H1 (cell line): ENCODE measurements at regions not wholly inside any gene's neighbourhood (a gene's known extent, or its start where the extent isn't known, plus 50 kb on each side); places are given as distances from the start of the nearest gene placed in this dataset.

Experiments used
- CTCF ChIA-PET: fragments of 300-600 bp; sonication (Branson Sonifier 250); formaldehyde crosslinking; loops from one replicate; lab custom pipeline; 2021; ENCODE audit not compliant: partially characterized antibody; lab: Charles Lee
- POLR2A ChIA-PET: fragments of 300-600 bp; sonication (Branson Sonifier 250); formaldehyde crosslinking; loops from one replicate; lab custom pipeline; 2021; ENCODE audit warnings: inconsistent platforms; ENCODE audit not compliant: partially characterized antibody; lab: Charles Lee
- DNase-seq, 2 experiments: peaks; one replicate each; pipeline versions ENCODE4 v3.0.0 to v3.0.0-alpha.2; 2010 to 2022; ENCODE audit warnings: low spot score in 2 of 2, low read depth in 1 of 2, mixed read lengths in 1 of 2
- FAIRE-seq: peaks from 2 replicates; lab custom pipeline; 2011; peaks lifted over from hg19 to GRCh38; lab: Jason Lieb, UNC
- H2AFZ ChIP-seq: 2 replicates; pipeline ENCODE4 v1.8.1; 2012; ENCODE audit warnings: low read length, inconsistent platforms
- H2AK5ac ChIP-seq: 2 replicates; pipeline ENCODE4 v1.6.1; 2013; ENCODE audit warnings: low read depth, low read length
- H2BK120ac ChIP-seq: replicated peaks from 2 replicates; pipeline ENCODE3; 2013; ENCODE audit warnings: low read depth, low read length, inconsistent platforms
- H2BK12ac ChIP-seq: 2 replicates; pipeline ENCODE4 v1.6.1; 2013; ENCODE audit warnings: low read depth, low read length
- H2BK15ac ChIP-seq: 2 replicates; pipeline ENCODE4 v1.6.1; 2013; ENCODE audit warnings: low read length
- H2BK20ac ChIP-seq: 2 replicates; pipeline ENCODE4 v1.6.1; 2013; ENCODE audit warnings: low read length
- H2BK5ac ChIP-seq: 2 replicates; pipeline ENCODE4 v1.6.1; 2013; ENCODE audit warnings: low read depth, low read length
- H3K14ac ChIP-seq: 2 replicates; pipeline ENCODE4 v1.6.1; 2013; ENCODE audit warnings: inconsistent platforms; ENCODE audit not compliant: insufficient read length
- H3K18ac ChIP-seq: 2 replicates; pipeline ENCODE4 v1.6.1; 2013; ENCODE audit warnings: low read length; ENCODE audit errors: extremely low read depth
- H3K23ac ChIP-seq: 2 replicates; pipeline ENCODE4 v1.6.1; 2013; ENCODE audit warnings: inconsistent platforms; ENCODE audit not compliant: insufficient read length
- H3K23me2 ChIP-seq: 2 replicates; pipeline ENCODE4 v1.6.1; 2013; ENCODE audit warnings: low read depth, low read length
- H3K27ac ChIP-seq: 2 replicates; pipeline ENCODE4 v1.6.1; 2011; ENCODE audit warnings: low read depth, low read length, inconsistent platforms
- H3K27me3 ChIP-seq, 4 experiments: replicated peaks in 1 of 4; 1 replicate in 1 of 4; 2 replicates in 3 of 4; pipeline versions ENCODE4 v1.6.1 to v1.8.1; 2011 to 2013; ENCODE audit warnings: low read length in 3 of 4, mild to moderate bottlenecking in 3 of 4, inconsistent platforms in 2 of 4, mixed read lengths in 2 of 4, moderate library complexity in 1 of 4; ENCODE audit not compliant: control insufficient read depth in 3 of 4, insufficient read depth in 3 of 4; ENCODE audit errors: extremely low read depth in 1 of 4
- H3K36me3 ChIP-seq, 4 experiments: 2 replicates each; pipeline versions ENCODE4 v1.6.1 to v1.8.1; 2011 to 2013; ENCODE audit warnings: mild to moderate bottlenecking in 4 of 4, low read length in 3 of 4, moderate library complexity in 2 of 4, control low read depth in 1 of 4, inconsistent platforms in 1 of 4; ENCODE audit not compliant: insufficient read depth in 4 of 4, control insufficient read depth in 2 of 4
- H3K4ac ChIP-seq: replicated peaks from 2 replicates; pipeline ENCODE3; 2013; ENCODE audit warnings: low read length, low read depth, mixed read lengths, inconsistent platforms; ENCODE audit not compliant: insufficient read length
- H3K4me1 ChIP-seq, 4 experiments: replicated peaks in 1 of 4; 1 replicate in 1 of 4; 2 replicates in 3 of 4; pipeline versions ENCODE4 v1.6.1 to v1.8.1; 2011 to 2013; ENCODE audit warnings: low read length in 3 of 4, inconsistent platforms in 2 of 4, mixed read lengths in 1 of 4; ENCODE audit not compliant: insufficient read depth in 4 of 4, control insufficient read depth in 3 of 4
- H3K4me2 ChIP-seq, 2 experiments: 2 replicates each; pipeline versions ENCODE4 v1.6.1 to v1.8.1; 2011 to 2013; ENCODE audit warnings: low read depth in 2 of 2, low read length in 2 of 2, control low read depth in 1 of 2, inconsistent platforms in 1 of 2, mild to moderate bottlenecking in 1 of 2; ENCODE audit not compliant: insufficient read depth in 1 of 2
- H3K4me3 ChIP-seq, 4 experiments: fragments of 200-600, 300-600 bp in 1 of 4; sonication (generic), shearing (Covaris generic), sonication (Bioruptor Twin) in 1 of 4; 2 replicates each; pipeline versions ENCODE4 v1.5.1 to v1.8.1; 2011 to 2016; ENCODE audit warnings: low read length in 4 of 4, low read depth in 3 of 4, control low read depth in 2 of 4, inconsistent platforms in 2 of 4, mild to moderate bottlenecking in 2 of 4, mixed read lengths in 1 of 4, moderate library complexity in 1 of 4; ENCODE audit not compliant: insufficient read depth in 2 of 4; ENCODE audit errors: extremely low read depth in 1 of 4
- H3K56ac ChIP-seq: replicated peaks from 2 replicates; pipeline ENCODE3; 2013; ENCODE audit warnings: low read depth, mild to moderate bottlenecking, mixed read lengths, low read length, inconsistent platforms; ENCODE audit not compliant: insufficient read length
- H3K79me1 ChIP-seq: 2 replicates; pipeline ENCODE4 v1.6.1; 2013; ENCODE audit warnings: low read depth, low read length, control low read depth
- H3K79me2 ChIP-seq, 2 experiments: 2 replicates each; pipeline versions ENCODE4 v1.6.1 to v1.8.1; 2012 to 2013; ENCODE audit warnings: low read length in 2 of 2, mild to moderate bottlenecking in 2 of 2, inconsistent platforms in 1 of 2; ENCODE audit not compliant: insufficient read depth in 2 of 2, control insufficient read depth in 1 of 2
- H3K9ac ChIP-seq, 4 experiments: replicated peaks in 1 of 4; 1 replicate in 1 of 4; 2 replicates in 3 of 4; pipeline versions ENCODE4 v1.6.1 to v1.8.1; 2011 to 2013; ENCODE audit warnings: low read depth in 3 of 4, low read length in 3 of 4, control low read depth in 2 of 4, mild to moderate bottlenecking in 2 of 4, moderate library complexity in 2 of 4, inconsistent platforms in 1 of 4; ENCODE audit errors: extremely low read depth in 1 of 4
- H3K9me3 ChIP-seq, 2 experiments: 2 replicates each; pipeline versions ENCODE4 v1.6.1 to v1.8.1; 2012 to 2013; ENCODE audit warnings: mild to moderate bottlenecking in 2 of 2, moderate library complexity in 2 of 2, control low read depth in 1 of 2, inconsistent platforms in 1 of 2, low read depth in 1 of 2, low read length in 1 of 2, mixed read lengths in 1 of 2; ENCODE audit not compliant: insufficient read depth in 2 of 2
- H4K20me1 ChIP-seq, 2 experiments: replicated peaks in 1 of 2; 2 replicates each; pipeline versions ENCODE3 to v1.8.1; 2011 to 2013; ENCODE audit warnings: inconsistent platforms in 2 of 2, low read length in 2 of 2, mild to moderate bottlenecking in 1 of 2; ENCODE audit not compliant: insufficient read depth in 2 of 2, control insufficient read depth in 1 of 2
- H4K5ac ChIP-seq: 2 replicates; pipeline ENCODE4 v1.6.1; 2013; ENCODE audit warnings: low read length, low read depth, mixed read lengths, inconsistent platforms; ENCODE audit not compliant: insufficient read length
- H4K8ac ChIP-seq: 2 replicates; pipeline ENCODE4 v1.8.0; 2013; ENCODE audit warnings: mild to moderate bottlenecking, moderate library complexity, low read length, inconsistent platforms; ENCODE audit not compliant: insufficient read depth; ENCODE audit errors: extremely low read depth
- H4K91ac ChIP-seq: replicated peaks from 2 replicates; pipeline ENCODE3; 2013; ENCODE audit warnings: low read length, mixed read lengths, inconsistent platforms; ENCODE audit not compliant: insufficient read length
- CBX8 ChIP-seq: fragments of 300-800, 300-1000 bp; sonication (generic); IDR thresholded peaks from 2 replicates; pipeline ENCODE4 v1.7.1; 2016; ENCODE audit warnings: low read depth, low read length, borderline replicate concordance
- CEBPB ChIP-seq: IDR thresholded peaks from 2 replicates; pipeline ENCODE4 v1.6.1; 2012; ENCODE audit warnings: low read depth, low read length
- CTBP2 ChIP-seq: IDR thresholded peaks from 2 replicates; pipeline ENCODE4 v1.7.0; 2011; ENCODE audit warnings: borderline replicate concordance, mild to moderate bottlenecking, moderate library complexity, mixed read lengths, low read length; ENCODE audit not compliant: insufficient read depth, insufficient read length
- EGR1 ChIP-seq: IDR thresholded peaks from 2 replicates; pipeline ENCODE4 v1.6.1; 2011; ENCODE audit warnings: low read depth, low read length, borderline replicate concordance
- EP300 ChIP-seq, 2 experiments: IDR thresholded peaks; 1 replicate in 1 of 2; 2 replicates in 1 of 2; pipeline ENCODE4 v1.6.1; 2011 to 2012; ENCODE audit warnings: low read depth in 2 of 2, low read length in 2 of 2, mild to moderate bottlenecking in 2 of 2, borderline replicate concordance in 1 of 2, inconsistent platforms in 1 of 2, moderate library complexity in 1 of 2
- EZH2 ChIP-seq: fragments of 200-600 bp; sonication (generic); IDR thresholded peaks from 2 replicates; pipeline ENCODE4 v1.7.1; 2012; ENCODE audit warnings: low read depth, mild to moderate bottlenecking, moderate library complexity, low read length, inconsistent platforms; ENCODE audit not compliant: severe bottlenecking
- HDAC2 ChIP-seq, 2 experiments: fragments of 300-600 bp in 1 of 2; sonication (generic) in 1 of 2; IDR thresholded peaks; 2 replicates each; pipeline ENCODE4 v1.6.1; 2011 to 2012; ENCODE audit warnings: low read depth in 2 of 2, low read length in 2 of 2, mild to moderate bottlenecking in 2 of 2, moderate library complexity in 2 of 2, borderline replicate concordance in 1 of 2, inconsistent platforms in 1 of 2
- NRF1 ChIP-seq: IDR thresholded peaks from 2 replicates; pipeline ENCODE4 v1.6.1; 2011; ENCODE audit warnings: mild to moderate bottlenecking, low read depth, low read length, improper control_type of control experiment
- RNF2 ChIP-seq: fragments of 200-900, 300-1000 bp; sonication (generic); IDR thresholded peaks from 2 replicates; pipeline ENCODE4 v1.7.1; 2016; ENCODE audit warnings: borderline replicate concordance, low read depth, mild to moderate bottlenecking, antibody characterized with exemption, low read length; ENCODE audit not compliant: poor library complexity, severe bottlenecking; ENCODE audit errors: missing control alignments
- SIN3A ChIP-seq, 2 experiments: IDR thresholded peaks in 1 of 2; conservative IDR thresholded peaks in 1 of 2; 2 replicates each; pipeline ENCODE4 v1.6.1; 2011 to 2012; ENCODE audit warnings: low read length in 2 of 2, improper control_type of control experiment in 1 of 2, low read depth in 1 of 2, mild to moderate bottlenecking in 1 of 2
- YY1 ChIP-seq: IDR thresholded peaks from 2 replicates; pipeline ENCODE4 v1.6.1; 2011; ENCODE audit warnings: low read depth, mild to moderate bottlenecking, low read length
- WGBS, 2 experiments: shearing (Covaris generic) in 1 of 2; methylation state at CpG; one replicate each; pipeline versions ENCODE4 v1.1.6 to v1.1.7; 2013 to 2015; ENCODE audit warnings: low lambda C conversion rate in 2 of 2, mixed read lengths in 2 of 2, inconsistent platforms in 1 of 2, low coverage in 1 of 2, missing lambda C conversion rate in 1 of 2; ENCODE audit not compliant: insufficient replicate concordance in 2 of 2, insufficient coverage in 1 of 2, insufficient read length in 1 of 2; ENCODE audit errors: extremely low coverage in 1 of 2, missing lambda C conversion rate in 1 of 2; 5-methylcytosine and 5-hydroxymethylcytosine counted together

- Histone ChIP-seq H2BK5ac (no peak overlapping the region), H4K91ac (no peak overlapping the region), H3K79me2 (no peaks in the 10 kb centered on the region), H3K4ac (no peak overlapping the region), H3K79me1 (no peaks in the 10 kb centered on the region), H4K8ac (no peak overlapping the region), H3K23ac (no peak overlapping the region), H3K9me3 (no peaks in the 10 kb centered on the region), H2BK20ac (no peak overlapping the region), H3K23me2 (no peaks in the 10 kb centered on the region), H2BK120ac (no peak overlapping the region), H3K4me1 (peaks cover 0 to 3% (median 0%) of the 10 kb centered on the region in 4 experiments; a peak in 2 of 7 replicates), H3K18ac (0 out of 2 replicates have a peak overlapping the region, but pooled peaks have one; percentile 17), H2AK5ac (no peak overlapping the region), H3K56ac (no peak overlapping the region), H3K36me3 (no peaks in the 10 kb centered on the region), H3K14ac (no peak overlapping the region), H2BK15ac (no peak overlapping the region), H3K27me3 (no peaks in the 10 kb centered on the region), H3K4me2 (no peak overlapping the region), H4K5ac (no peak overlapping the region), H2BK12ac (no peak overlapping the region), H3K9ac (no peak overlapping the region), H4K20me1 (no peaks in the 10 kb centered on the region), H3K27ac (no peak overlapping the region), H3K4me3 (no peak overlapping the region), H2AFZ (no peak overlapping the region)
- DNase-seq, result no peak
- POLR2A ChIA-PET, result no interaction called here
- CTCF ChIA-PET, result interaction anchor here (1.2 kb wide), 1 partner anchor 82 kb away, joined by 3 read pairs; no protein-coding TSS in a partner anchor
- no peak for FAIRE-seq
- WGBS, 2 experiments, result 85% methylated on average over 6 of the region's 6 CpGs; no CpG with 5 or more reads in 1 of the 2 experiments
- TF ChIP-seq CEBPB (no peak), EGR1 (no peak), CTBP2 (no peak), HDAC2 (IDR thresholded peaks at IDR 0.05; ENCODE audit: borderline replicate concordance in 1 of 2, low read depth in 2 of 2, low read length in 2 of 2) (no peak), SIN3A (conservative IDR thresholded peaks at IDR 0.05 in 1 of 2, IDR thresholded peaks at IDR 0.05 in 1 of 2; ENCODE audit: low read depth in 1 of 2, low read length in 2 of 2) (no peak), EZH2 (no peak), EP300 (IDR thresholded peaks at IDR 0.05; ENCODE audit: borderline replicate concordance in 1 of 2, low read depth in 2 of 2, low read length in 2 of 2) (no peak), YY1 (no peak), RNF2 (no peak), NRF1 (no peak), CBX8 (no peak)
Observed at GRCh38 chr6:44712353-44713111, 325.0 kb downstream of the CDC5L start.
